H1 (cell line): ENCODE measurements at regions not wholly inside any gene's neighbourhood (a gene's known extent, or its start where the extent isn't known, plus 50 kb on each side); places are given as distances from the start of the nearest gene placed in this dataset.

Experiments
- CTCF ChIA-PET: fragments of 300-600 bp; sonication (Branson Sonifier 250); formaldehyde crosslinking; loops from one replicate; lab custom pipeline; 2021; ENCODE audit not compliant: partially characterized antibody; lab: Charles Lee
- POLR2A ChIA-PET: fragments of 300-600 bp; sonication (Branson Sonifier 250); formaldehyde crosslinking; loops from one replicate; lab custom pipeline; 2021; ENCODE audit warnings: inconsistent platforms; ENCODE audit not compliant: partially characterized antibody; lab: Charles Lee
- DNase-seq, 2 experiments: peaks; one replicate each; pipeline versions ENCODE4 v3.0.0 to v3.0.0-alpha.2; 2010 to 2022; ENCODE audit warnings: low spot score in 2 of 2, low read depth in 1 of 2, mixed read lengths in 1 of 2
- FAIRE-seq: peaks from 2 replicates; lab custom pipeline; 2011; peaks lifted over from hg19 to GRCh38; lab: Jason Lieb, UNC
- H2AFZ ChIP-seq: 2 replicates; pipeline ENCODE4 v1.8.1; 2012; ENCODE audit warnings: low read length, inconsistent platforms
- H2AK5ac ChIP-seq: 2 replicates; pipeline ENCODE4 v1.6.1; 2013; ENCODE audit warnings: low read depth, low read length
- H2BK120ac ChIP-seq: replicated peaks from 2 replicates; pipeline ENCODE3; 2013; ENCODE audit warnings: low read depth, low read length, inconsistent platforms
- H2BK12ac ChIP-seq: 2 replicates; pipeline ENCODE4 v1.6.1; 2013; ENCODE audit warnings: low read depth, low read length
- H2BK15ac ChIP-seq: 2 replicates; pipeline ENCODE4 v1.6.1; 2013; ENCODE audit warnings: low read length
- H2BK20ac ChIP-seq: 2 replicates; pipeline ENCODE4 v1.6.1; 2013; ENCODE audit warnings: low read length
- H2BK5ac ChIP-seq: 2 replicates; pipeline ENCODE4 v1.6.1; 2013; ENCODE audit warnings: low read depth, low read length
- H3K14ac ChIP-seq: 2 replicates; pipeline ENCODE4 v1.6.1; 2013; ENCODE audit warnings: inconsistent platforms; ENCODE audit not compliant: insufficient read length
- H3K18ac ChIP-seq: 2 replicates; pipeline ENCODE4 v1.6.1; 2013; ENCODE audit warnings: low read length; ENCODE audit errors: extremely low read depth
- H3K23ac ChIP-seq: 2 replicates; pipeline ENCODE4 v1.6.1; 2013; ENCODE audit warnings: inconsistent platforms; ENCODE audit not compliant: insufficient read length
- H3K23me2 ChIP-seq: 2 replicates; pipeline ENCODE4 v1.6.1; 2013; ENCODE audit warnings: low read depth, low read length
- H3K27ac ChIP-seq: 2 replicates; pipeline ENCODE4 v1.6.1; 2011; ENCODE audit warnings: low read depth, low read length, inconsistent platforms
- H3K27me3 ChIP-seq, 4 experiments: replicated peaks in 1 of 4; 1 replicate in 1 of 4; 2 replicates in 3 of 4; pipeline versions ENCODE4 v1.6.1 to v1.8.1; 2011 to 2013; ENCODE audit warnings: low read length in 3 of 4, mild to moderate bottlenecking in 3 of 4, inconsistent platforms in 2 of 4, mixed read lengths in 2 of 4, moderate library complexity in 1 of 4; ENCODE audit not compliant: control insufficient read depth in 3 of 4, insufficient read depth in 3 of 4; ENCODE audit errors: extremely low read depth in 1 of 4
- H3K36me3 ChIP-seq, 4 experiments: 2 replicates each; pipeline versions ENCODE4 v1.6.1 to v1.8.1; 2011 to 2013; ENCODE audit warnings: mild to moderate bottlenecking in 4 of 4, low read length in 3 of 4, moderate library complexity in 2 of 4, control low read depth in 1 of 4, inconsistent platforms in 1 of 4; ENCODE audit not compliant: insufficient read depth in 4 of 4, control insufficient read depth in 2 of 4
- H3K4ac ChIP-seq: replicated peaks from 2 replicates; pipeline ENCODE3; 2013; ENCODE audit warnings: low read length, low read depth, mixed read lengths, inconsistent platforms; ENCODE audit not compliant: insufficient read length
- H3K4me1 ChIP-seq, 4 experiments: replicated peaks in 1 of 4; 1 replicate in 1 of 4; 2 replicates in 3 of 4; pipeline versions ENCODE4 v1.6.1 to v1.8.1; 2011 to 2013; ENCODE audit warnings: low read length in 3 of 4, inconsistent platforms in 2 of 4, mixed read lengths in 1 of 4; ENCODE audit not compliant: insufficient read depth in 4 of 4, control insufficient read depth in 3 of 4
- H3K4me2 ChIP-seq, 2 experiments: 2 replicates each; pipeline versions ENCODE4 v1.6.1 to v1.8.1; 2011 to 2013; ENCODE audit warnings: low read depth in 2 of 2, low read length in 2 of 2, control low read depth in 1 of 2, inconsistent platforms in 1 of 2, mild to moderate bottlenecking in 1 of 2; ENCODE audit not compliant: insufficient read depth in 1 of 2
- H3K4me3 ChIP-seq, 4 experiments: fragments of 200-600, 300-600 bp in 1 of 4; sonication (generic), shearing (Covaris generic), sonication (Bioruptor Twin) in 1 of 4; 2 replicates each; pipeline versions ENCODE4 v1.5.1 to v1.8.1; 2011 to 2016; ENCODE audit warnings: low read length in 4 of 4, low read depth in 3 of 4, control low read depth in 2 of 4, inconsistent platforms in 2 of 4, mild to moderate bottlenecking in 2 of 4, mixed read lengths in 1 of 4, moderate library complexity in 1 of 4; ENCODE audit not compliant: insufficient read depth in 2 of 4; ENCODE audit errors: extremely low read depth in 1 of 4
- H3K56ac ChIP-seq: replicated peaks from 2 replicates; pipeline ENCODE3; 2013; ENCODE audit warnings: low read depth, mild to moderate bottlenecking, mixed read lengths, low read length, inconsistent platforms; ENCODE audit not compliant: insufficient read length
- H3K79me1 ChIP-seq: 2 replicates; pipeline ENCODE4 v1.6.1; 2013; ENCODE audit warnings: low read depth, low read length, control low read depth
- H3K79me2 ChIP-seq, 2 experiments: 2 replicates each; pipeline versions ENCODE4 v1.6.1 to v1.8.1; 2012 to 2013; ENCODE audit warnings: low read length in 2 of 2, mild to moderate bottlenecking in 2 of 2, inconsistent platforms in 1 of 2; ENCODE audit not compliant: insufficient read depth in 2 of 2, control insufficient read depth in 1 of 2
- H3K9ac ChIP-seq, 4 experiments: replicated peaks in 1 of 4; 1 replicate in 1 of 4; 2 replicates in 3 of 4; pipeline versions ENCODE4 v1.6.1 to v1.8.1; 2011 to 2013; ENCODE audit warnings: low read depth in 3 of 4, low read length in 3 of 4, control low read depth in 2 of 4, mild to moderate bottlenecking in 2 of 4, moderate library complexity in 2 of 4, inconsistent platforms in 1 of 4; ENCODE audit errors: extremely low read depth in 1 of 4
- H3K9me3 ChIP-seq, 2 experiments: 2 replicates each; pipeline versions ENCODE4 v1.6.1 to v1.8.1; 2012 to 2013; ENCODE audit warnings: mild to moderate bottlenecking in 2 of 2, moderate library complexity in 2 of 2, control low read depth in 1 of 2, inconsistent platforms in 1 of 2, low read depth in 1 of 2, low read length in 1 of 2, mixed read lengths in 1 of 2; ENCODE audit not compliant: insufficient read depth in 2 of 2
- H4K20me1 ChIP-seq, 2 experiments: replicated peaks in 1 of 2; 2 replicates each; pipeline versions ENCODE3 to v1.8.1; 2011 to 2013; ENCODE audit warnings: inconsistent platforms in 2 of 2, low read length in 2 of 2, mild to moderate bottlenecking in 1 of 2; ENCODE audit not compliant: insufficient read depth in 2 of 2, control insufficient read depth in 1 of 2
- H4K5ac ChIP-seq: 2 replicates; pipeline ENCODE4 v1.6.1; 2013; ENCODE audit warnings: low read length, low read depth, mixed read lengths, inconsistent platforms; ENCODE audit not compliant: insufficient read length
- H4K8ac ChIP-seq: 2 replicates; pipeline ENCODE4 v1.8.0; 2013; ENCODE audit warnings: mild to moderate bottlenecking, moderate library complexity, low read length, inconsistent platforms; ENCODE audit not compliant: insufficient read depth; ENCODE audit errors: extremely low read depth
- H4K91ac ChIP-seq: replicated peaks from 2 replicates; pipeline ENCODE3; 2013; ENCODE audit warnings: low read length, mixed read lengths, inconsistent platforms; ENCODE audit not compliant: insufficient read length
- CEBPB ChIP-seq: IDR thresholded peaks from 2 replicates; pipeline ENCODE4 v1.6.1; 2012; ENCODE audit warnings: low read depth, low read length
- CHD1 ChIP-seq: IDR thresholded peaks from 2 replicates; pipeline ENCODE4 v1.6.1; 2012; ENCODE audit warnings: low read depth, low read length, improper control_type of control experiment
- CTBP2 ChIP-seq: IDR thresholded peaks from 2 replicates; pipeline ENCODE4 v1.7.0; 2011; ENCODE audit warnings: borderline replicate concordance, mild to moderate bottlenecking, moderate library complexity, mixed read lengths, low read length; ENCODE audit not compliant: insufficient read depth, insufficient read length
- POLR2A ChIP-seq, 2 experiments: IDR thresholded peaks; 1 replicate in 1 of 2; 2 replicates in 1 of 2; pipeline ENCODE4 v1.6.1; 2011; ENCODE audit warnings: low read depth in 2 of 2, low read length in 2 of 2, mild to moderate bottlenecking in 2 of 2; ENCODE audit errors: control extremely low read depth in 1 of 2
- POLR2AphosphoS5 ChIP-seq: IDR thresholded peaks from 2 replicates; pipeline ENCODE4 v1.6.1; 2011; ENCODE audit warnings: low read depth, low read length
- SP1 ChIP-seq: IDR thresholded peaks from 2 replicates; pipeline ENCODE4 v1.6.1; 2011; ENCODE audit warnings: low read depth, low read length
- WGBS, 2 experiments: shearing (Covaris generic) in 1 of 2; methylation state at CpG; one replicate each; pipeline versions ENCODE4 v1.1.6 to v1.1.7; 2013 to 2015; ENCODE audit warnings: low lambda C conversion rate in 2 of 2, mixed read lengths in 2 of 2, inconsistent platforms in 1 of 2, low coverage in 1 of 2, missing lambda C conversion rate in 1 of 2; ENCODE audit not compliant: insufficient replicate concordance in 2 of 2, insufficient coverage in 1 of 2, insufficient read length in 1 of 2; ENCODE audit errors: extremely low coverage in 1 of 2, missing lambda C conversion rate in 1 of 2; 5-methylcytosine and 5-hydroxymethylcytosine counted together

- H4K20me1 ChIP-seq = no peaks in the 10 kb centered on the region
- H3K79me2 ChIP-seq = no peaks in the 10 kb centered on the region
- H3K14ac ChIP-seq = no peak overlapping the region
- no peak overlapping the region for H2BK5ac ChIP-seq
- no peaks in the 10 kb centered on the region for H3K27me3 ChIP-seq
- no peak overlapping the region for H2BK12ac ChIP-seq
- no peak overlapping the region for H3K18ac ChIP-seq
- TF ChIP-seq POLR2A (IDR thresholded peaks at IDR 0.05; ENCODE audit: control extremely low read depth in 1 of 2, low read depth in 2 of 2, low read length in 2 of 2) (no peak), CHD1 (no peak), POLR2AphosphoS5 (no peak), CTBP2 (no peak), CEBPB (no peak), SP1 (no peak)
- TF ChIP-seq, all 59 proteins: peak for 0
- Histone ChIP-seq H3K56ac (no peak overlapping the region), H3K4me2 (no peak overlapping the region), H2AK5ac (no peak overlapping the region), H3K23ac (no peak overlapping the region), H3K36me3 (no peaks in the 10 kb centered on the region), H3K23me2 (no peaks in the 10 kb centered on the region), H4K5ac (no peak overlapping the region), H2BK15ac (no peak overlapping the region), H2BK120ac (no peak overlapping the region), H3K9me3 (0 out of 4 replicates have a peak, but pooled peaks cover 0 to 2% of the 10 kb centered on the region in 2 experiments), H4K8ac (no peak overlapping the region), H3K79me1 (no peaks in the 10 kb centered on the region), H2AFZ (no peak overlapping the region), H3K27ac (no peak overlapping the region), H3K4me3 (no peak overlapping the region), H3K9ac (no peak overlapping the region), H3K4ac (no peak overlapping the region), H2BK20ac (no peak overlapping the region), H3K4me1 (peaks cover 0 to 11% (median 3%) of the 10 kb centered on the region in 4 experiments; a peak in 4 of 7 replicates), H4K91ac (no peak overlapping the region)
- FAIRE-seq (no peak), DNase-seq (no peak)
- ChIA-PET POLR2A (no interaction called here), CTCF (interaction anchor here (3.0 to 4.2 kb wide), 2 partner anchors 11 to 15 kb away, joined by 9 to 18 read pairs; no protein-coding TSS in a partner anchor)
- WGBS, 2 experiments = 94% methylated on average over 5 of the region's 5 CpGs; no CpG with 5 or more reads in 1 of the 2 experiments
These were observed 482.6 kb upstream of the ERCC4 start for GRCh38 chr16:13437413-13437795.
